Astrocyte of the spinal cord (primary cell): ENCODE measurements at regions not wholly inside any gene's neighbourhood (a gene's known extent, or its start where the extent isn't known, plus 50 kb on each side); places are given as distances from the start of the nearest gene placed in this dataset.

ENCODE experiments used
- DNase-seq: peaks from one replicate; pipeline ENCODE4 v3.0.0; 2011; ENCODE audit warnings: low read depth, low spot score
- H3K4me3 ChIP-seq: 2 replicates; pipeline ENCODE4 v1.5.1; 2011; ENCODE audit warnings: low read depth, mild to moderate bottlenecking, low read length, moderate library complexity
- in situ Hi-C: cut with HindIII; loops from 2 replicates; pipeline ENCODE4 v1.10.0; 2017; ENCODE audit warnings: low sequenced_read_pairs
- TF ChIP-seq, protein P1 (sequence below): IDR thresholded peaks from 2 replicates; pipeline ENCODE4 v1.5.1; 2012; ENCODE audit warnings: low read depth, mild to moderate bottlenecking, low read length, inconsistent platforms

DNA sequence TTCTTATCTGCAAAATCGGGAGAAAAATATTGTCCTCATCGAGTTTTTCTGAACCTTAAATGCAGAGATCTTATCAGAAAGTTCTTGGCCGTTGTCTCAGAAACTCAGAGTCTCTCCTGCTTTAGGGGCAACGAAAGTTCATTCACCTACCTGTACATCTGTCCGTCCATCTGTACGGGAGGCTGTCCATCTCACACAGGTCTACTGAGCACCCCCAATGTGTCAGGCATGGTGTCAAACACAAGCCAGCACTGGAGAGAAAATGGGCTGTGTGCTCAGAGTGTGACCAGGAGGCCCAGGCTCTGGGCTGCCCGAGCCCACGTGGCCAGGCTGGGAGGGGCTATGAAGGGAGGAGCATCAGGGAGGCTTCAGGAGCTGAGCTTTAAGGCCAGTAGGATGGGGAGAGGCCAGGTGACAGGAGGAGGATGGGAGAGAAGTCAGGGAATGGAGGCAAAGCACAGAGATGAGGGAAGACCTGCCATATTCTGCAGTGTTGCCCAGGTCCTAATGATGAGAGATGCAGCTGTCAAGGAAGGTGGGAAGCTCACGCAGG, 62.4 kb upstream of the MYEOV start:
- TF ChIP-seq, protein P1, sequence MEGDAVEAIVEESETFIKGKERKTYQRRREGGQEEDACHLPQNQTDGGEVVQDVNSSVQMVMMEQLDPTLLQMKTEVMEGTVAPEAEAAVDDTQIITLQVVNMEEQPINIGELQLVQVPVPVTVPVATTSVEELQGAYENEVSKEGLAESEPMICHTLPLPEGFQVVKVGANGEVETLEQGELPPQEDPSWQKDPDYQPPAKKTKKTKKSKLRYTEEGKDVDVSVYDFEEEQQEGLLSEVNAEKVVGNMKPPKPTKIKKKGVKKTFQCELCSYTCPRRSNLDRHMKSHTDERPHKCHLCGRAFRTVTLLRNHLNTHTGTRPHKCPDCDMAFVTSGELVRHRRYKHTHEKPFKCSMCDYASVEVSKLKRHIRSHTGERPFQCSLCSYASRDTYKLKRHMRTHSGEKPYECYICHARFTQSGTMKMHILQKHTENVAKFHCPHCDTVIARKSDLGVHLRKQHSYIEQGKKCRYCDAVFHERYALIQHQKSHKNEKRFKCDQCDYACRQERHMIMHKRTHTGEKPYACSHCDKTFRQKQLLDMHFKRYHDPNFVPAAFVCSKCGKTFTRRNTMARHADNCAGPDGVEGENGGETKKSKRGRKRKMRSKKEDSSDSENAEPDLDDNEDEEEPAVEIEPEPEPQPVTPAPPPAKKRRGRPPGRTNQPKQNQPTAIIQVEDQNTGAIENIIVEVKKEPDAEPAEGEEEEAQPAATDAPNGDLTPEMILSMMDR, result no peak
- in situ Hi-C loops, result no loop called here
- no peak for DNase-seq
- H3K4me3 ChIP-seq, result no peak overlapping the region

DNA sequence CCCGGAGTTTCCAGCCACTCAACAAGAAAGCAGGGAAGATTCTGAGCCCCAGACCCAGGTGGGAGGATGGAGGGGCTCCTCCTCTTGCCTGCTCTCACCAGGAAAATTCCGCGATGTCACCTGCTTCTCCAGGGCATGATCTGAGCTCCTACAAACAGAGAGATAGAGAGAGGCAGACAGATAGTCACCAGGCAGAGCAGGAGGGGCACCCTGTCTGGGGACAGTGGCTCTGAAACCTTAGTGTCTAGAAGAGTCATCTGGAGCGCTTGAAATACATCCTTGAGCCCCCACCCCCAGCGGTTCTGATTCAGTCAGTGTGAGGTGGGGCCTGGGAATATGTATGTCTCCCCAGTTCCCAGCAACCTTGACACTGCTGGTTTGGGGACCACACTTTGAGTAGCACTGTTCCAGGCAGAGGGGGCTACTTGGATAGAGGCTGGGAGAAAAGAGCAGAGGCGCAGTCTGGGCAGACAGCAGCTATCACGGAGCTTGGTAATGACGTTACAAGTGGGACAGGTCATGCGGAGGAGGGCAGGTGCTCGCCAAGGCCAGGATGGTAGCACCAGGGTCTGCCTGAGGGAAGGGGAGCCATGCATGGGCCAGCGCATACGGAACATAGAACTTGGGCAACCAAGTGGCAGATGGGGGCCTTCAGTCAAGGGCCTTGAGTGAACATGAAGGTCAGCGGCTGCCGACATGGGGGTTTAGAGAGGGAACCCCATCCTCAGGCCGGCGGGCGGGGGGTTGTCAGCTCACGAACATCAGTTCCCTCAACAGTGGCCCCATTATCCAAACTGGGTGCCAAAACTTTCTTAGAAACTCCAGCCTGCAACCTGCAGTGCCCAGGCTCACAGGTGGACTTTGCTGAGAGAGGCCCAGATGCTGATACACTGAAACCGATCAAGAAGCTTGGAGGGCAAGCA, 60.9 kb upstream of the MYEOV start:
- no peak for DNase-seq
- TF ChIP-seq, protein P1, result no peak
- H3K4me3 ChIP-seq, result no peak overlapping the region
- in situ Hi-C loops, result no loop called here

DNA sequence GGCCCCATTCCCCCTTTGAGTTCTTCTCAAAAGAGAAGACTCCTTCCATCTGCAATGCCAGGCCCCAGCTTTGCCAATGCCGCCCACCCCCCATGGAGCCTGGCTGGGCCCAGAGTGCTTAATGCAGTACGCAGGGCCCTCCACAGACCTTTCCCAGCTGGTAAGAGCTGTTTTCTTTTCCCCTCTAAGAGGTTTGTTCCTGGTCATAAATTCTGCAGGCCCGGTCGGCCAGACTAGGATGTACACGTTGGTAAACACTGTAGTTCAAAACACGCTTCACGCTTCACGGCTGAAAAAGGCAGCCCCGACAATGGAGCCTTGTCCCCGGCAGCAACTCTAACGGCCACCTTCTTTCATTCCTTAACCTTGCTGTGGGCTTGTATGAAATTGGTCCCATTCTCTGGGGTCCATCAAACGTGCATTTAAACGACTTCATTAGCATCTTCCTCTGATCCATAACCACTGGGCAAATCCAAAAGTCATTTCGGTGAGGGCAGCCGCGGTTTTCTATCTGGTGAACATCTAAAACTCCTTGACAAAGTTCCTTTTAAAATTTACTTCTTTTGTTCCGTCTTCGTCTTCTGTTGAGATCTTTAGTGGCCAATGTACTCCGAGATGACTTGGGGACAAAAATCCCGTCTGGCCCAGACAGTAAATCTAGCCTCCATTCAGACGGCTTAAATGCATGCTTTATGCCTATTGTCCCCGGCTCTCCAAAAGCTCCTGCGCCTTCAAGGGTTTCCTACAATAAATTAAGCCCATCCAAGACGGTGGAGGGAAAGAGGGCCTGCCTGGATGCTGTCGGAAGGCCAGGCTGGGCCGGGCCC, 60.0 kb upstream of the MYEOV start:
- no peak overlapping the region for H3K4me3 ChIP-seq
- DNase-seq, result no peak
- TF ChIP-seq, protein P1, result no peak
- in situ Hi-C loops, result no loop called here

DNA sequence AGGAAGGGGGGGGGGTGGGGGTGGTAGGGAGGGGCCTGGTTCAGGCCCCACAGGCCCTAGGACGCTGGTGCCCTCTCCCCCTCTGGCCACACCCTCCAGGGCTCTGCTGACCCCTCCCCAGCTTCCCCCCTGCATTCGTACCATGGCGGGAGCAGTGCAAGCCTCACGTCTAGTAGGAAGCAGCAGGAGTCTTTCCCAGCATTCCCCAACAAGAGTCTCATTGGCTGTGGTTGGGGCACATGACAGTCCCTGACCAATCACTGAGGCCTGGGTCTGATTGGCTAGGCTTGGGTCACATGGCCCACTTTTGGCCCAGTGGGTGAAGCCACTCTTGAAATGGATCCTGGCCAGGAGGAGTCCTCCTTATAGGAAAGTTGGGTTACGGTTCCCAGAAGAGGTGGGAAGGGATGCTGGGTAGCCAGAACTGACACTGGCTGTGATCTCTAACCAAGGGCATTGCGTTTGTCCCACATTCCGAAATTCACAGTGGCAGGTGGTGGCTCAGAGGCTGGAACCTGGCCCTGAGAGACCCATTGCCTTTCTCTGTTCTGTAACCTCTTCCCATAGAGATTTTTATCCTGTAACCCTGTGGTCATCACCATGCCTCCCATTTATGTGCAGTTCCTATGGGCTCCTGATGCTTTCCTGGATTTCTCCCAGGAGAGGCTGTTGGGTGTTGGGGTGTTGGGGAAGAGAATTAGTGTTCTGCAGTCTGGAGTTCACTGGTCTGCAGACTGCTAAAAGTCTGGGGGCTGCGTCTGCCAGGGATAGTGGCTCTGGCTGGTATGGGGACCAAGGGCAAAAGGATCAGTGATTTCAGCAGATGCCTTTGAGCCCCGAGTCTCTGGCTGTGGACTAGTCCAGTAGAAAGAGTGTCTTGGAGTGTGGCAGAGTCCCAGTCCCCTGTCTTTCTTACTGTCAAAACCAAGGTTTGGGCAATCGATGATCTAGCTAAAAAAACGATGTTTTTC, 58.9 kb upstream of the MYEOV start:
- TF ChIP-seq, protein P1, result no peak
- in situ Hi-C loops, result no loop called here
- DNase-seq, result no peak
- H3K4me3 ChIP-seq, result no peak overlapping the region

DNA sequence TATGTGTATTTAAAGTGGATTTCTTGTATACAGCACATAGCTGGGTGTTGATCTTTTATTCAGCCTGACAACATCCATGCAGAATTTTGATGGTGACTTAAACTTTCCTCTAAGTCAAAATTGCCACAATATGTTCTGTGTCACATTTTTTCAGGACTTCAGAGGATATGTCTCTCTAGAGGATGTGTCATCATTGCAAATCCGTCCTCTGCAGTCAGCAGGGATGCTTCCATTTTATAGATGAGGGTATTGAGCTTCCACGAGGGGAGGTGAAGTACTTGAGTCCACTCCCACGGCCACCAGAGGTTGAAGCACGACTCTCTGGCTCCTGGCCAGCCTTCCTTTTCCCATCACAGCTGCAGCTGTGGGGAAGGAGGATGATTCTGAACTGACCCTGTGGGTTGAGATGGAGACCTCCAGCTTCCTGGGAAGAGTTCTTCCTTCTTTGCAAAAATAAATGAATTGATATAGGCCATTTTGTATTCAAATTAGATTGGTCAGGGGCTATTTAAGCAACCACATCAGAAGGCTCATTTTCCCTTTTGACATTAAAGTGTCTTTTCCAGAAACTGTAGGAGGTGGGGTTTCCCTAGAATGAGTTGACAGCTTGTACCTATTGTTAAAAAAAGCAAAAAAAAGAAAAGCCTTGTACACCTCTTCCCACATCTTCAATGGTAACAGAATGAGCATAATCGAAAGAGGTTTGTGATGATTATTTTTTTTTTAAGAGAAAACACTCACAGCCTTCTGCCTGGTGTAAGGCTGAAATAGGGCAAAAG, 55.2 kb upstream of the MYEOV start:
- no peak for DNase-seq
- no peak overlapping the region for H3K4me3 ChIP-seq
- in situ Hi-C loops, result no loop called here
- TF ChIP-seq, protein P1, result no peak
